Prostate gland (tissue), 2 donors: ENCODE measurements at regions not wholly inside any gene's neighbourhood (a gene's known extent, or its start where the extent isn't known, plus 50 kb on each side); places are given as distances from the start of the nearest gene placed in this dataset.

Experiments
- CTCF ChIP-seq, 4 experiments: fragments of 200-600 bp in 2 of 4; fragments of 450-650 bp in 2 of 4; sonication (generic) in 2 of 4; IDR thresholded peaks; 1 replicate in 3 of 4; 2 replicates in 1 of 4; pipeline ENCODE4 v1.5.1; 2016 to 2019; ENCODE audit warnings: antibody characterized with exemption in 4 of 4, mild to moderate bottlenecking in 2 of 4, moderate library complexity in 2 of 4
- POLR2A ChIP-seq: fragments of 450-650 bp; IDR thresholded peaks from one replicate; pipeline ENCODE4 v1.6.1; 2016; ENCODE audit warnings: antibody characterized with exemption, mild to moderate bottlenecking

GRCh38 chr22:48975886-48976285 lies 851.8 kb downstream of the BRD1 start:
- TF ChIP-seq POLR2A (no peak), CTCF (IDR thresholded peaks at IDR 0.05) (no peak)
